Panc1 (cell line): ENCODE measurements at regions not wholly inside any gene's neighbourhood (a gene's known extent, or its start where the extent isn't known, plus 50 kb on each side); places are given as distances from the start of the nearest gene placed in this dataset.

ENCODE experiments used
- ATAC-seq: fragments of 200-7000 bp; cut with Tn5 transposase; 2 replicates; pipeline ENCODE4 v1.9.1; 2020; ENCODE audit warnings: mild to moderate bottlenecking, moderate library complexity
- BruUV-seq: library from RNA; stranded (reverse); fragments of 400-500 nt; replicated peaks from 2 replicates; lab custom pipeline; 2021; lab: Mats Ljungman, UMichigan
- CTCF ChIA-PET: fragments of 300-600 bp; sonication (Branson Sonifier 250); formaldehyde crosslinking; loops from one replicate; lab custom pipeline; 2022; ENCODE audit warnings: antibody characterized with exemption; lab: Charles Lee
- POLR2A ChIA-PET: fragments of 300-600 bp; sonication (Branson Sonifier 250); formaldehyde crosslinking; loops from one replicate; lab custom pipeline; 2022; ENCODE audit warnings: antibody characterized with exemption; lab: Charles Lee
- DNase-seq: peaks from one replicate; pipeline ENCODE4 v3.0.0-alpha.2; 2010; ENCODE audit warnings: low read depth, low spot score
- H3K27ac ChIP-seq: 2 replicates; pipeline ENCODE4 v1.5.1; 2011; ENCODE audit warnings: mild to moderate bottlenecking, low read length, inconsistent platforms
- H3K27me3 ChIP-seq: fragments of 200-500 bp; sonication (Bioruptor generic); 2 replicates; pipeline ENCODE4 v1.6.0; 2014; ENCODE audit warnings: low read length, inconsistent platforms; ENCODE audit not compliant: control insufficient read depth, insufficient read depth
- H3K36me3 ChIP-seq: fragments of 200-500 bp; sonication (Bioruptor generic); 2 replicates; pipeline ENCODE4 v1.5.1; 2014; ENCODE audit warnings: inconsistent platforms, mild to moderate bottlenecking, low read length, moderate library complexity; ENCODE audit not compliant: control insufficient read depth, insufficient read depth
- H3K4me1 ChIP-seq: 2 replicates; pipeline ENCODE4 v1.5.1; 2011; ENCODE audit warnings: inconsistent platforms, mild to moderate bottlenecking, low read length, moderate library complexity; ENCODE audit not compliant: control insufficient read depth, insufficient read depth
- H3K4me3 ChIP-seq, 2 experiments: 2 replicates each; pipeline ENCODE4 v1.5.1; 2011 to 2012; ENCODE audit warnings: low read depth in 2 of 2, low read length in 2 of 2, mild to moderate bottlenecking in 2 of 2, inconsistent platforms in 1 of 2, moderate library complexity in 1 of 2
- H3K9me3 ChIP-seq: fragments of 200-500 bp; sonication (Bioruptor generic); 2 replicates; pipeline ENCODE4 v1.5.1; 2014; ENCODE audit warnings: low read depth, mild to moderate bottlenecking, inconsistent platforms, low read length, moderate library complexity; ENCODE audit not compliant: control insufficient read depth, insufficient read depth
- POLR2AphosphoS5 ChIP-seq: IDR thresholded peaks from 2 replicates; pipeline ENCODE4 v1.6.1; 2012; ENCODE audit warnings: mild to moderate bottlenecking, low read depth, low read length, moderate library complexity
- SIN3A ChIP-seq: IDR thresholded peaks from 2 replicates; pipeline ENCODE4 v1.6.1; 2012; ENCODE audit warnings: low read depth, mild to moderate bottlenecking, low read length, moderate library complexity, borderline replicate concordance; ENCODE audit not compliant: insufficient read depth
- TCF7L2 ChIP-seq: IDR thresholded peaks from 2 replicates; pipeline ENCODE4 v1.6.1; 2011; ENCODE audit warnings: mild to moderate bottlenecking, low read depth, low read length, inconsistent platforms
- in situ Hi-C: cut with HindIII; loops from 2 replicates; pipeline ENCODE4 v1.10.0; 2016; ENCODE audit warnings: low sequenced_read_pairs, low pct_unique_long_range_greater_than_20kb
- intact Hi-C: fragments of 100-400 bp; cut with micrococcal nuclease; formaldehyde crosslinking; loops from one replicate; pipeline ENCODE4 v1.10.0; 2022; ENCODE audit not compliant: unreplicated experiment
- TF ChIP-seq, protein P1 (sequence below), 2 experiments: IDR thresholded peaks; 2 replicates each; pipeline ENCODE4 v1.6.1; 2011 to 2012; ENCODE audit warnings: low read depth in 2 of 2, control low read depth in 1 of 2, low read length in 1 of 2, mild to moderate bottlenecking in 1 of 2, moderate library complexity in 1 of 2; ENCODE audit not compliant: insufficient read depth in 1 of 2
- TF ChIP-seq, protein P2 (sequence below): fragments of 450-650 bp; IDR thresholded peaks from 2 replicates; pipeline ENCODE4 v1.5.1; 2017; ENCODE audit warnings: mild to moderate bottlenecking

GRCh38 chr13:84686973-84687372 is 804.7 kb upstream of the SLITRK1 start:
- ChIA-PET CTCF (no interaction called here), POLR2A (no interaction called here)
- no peak for TF ChIP-seq TCF7L2
- TF ChIP-seq, protein P1, sequence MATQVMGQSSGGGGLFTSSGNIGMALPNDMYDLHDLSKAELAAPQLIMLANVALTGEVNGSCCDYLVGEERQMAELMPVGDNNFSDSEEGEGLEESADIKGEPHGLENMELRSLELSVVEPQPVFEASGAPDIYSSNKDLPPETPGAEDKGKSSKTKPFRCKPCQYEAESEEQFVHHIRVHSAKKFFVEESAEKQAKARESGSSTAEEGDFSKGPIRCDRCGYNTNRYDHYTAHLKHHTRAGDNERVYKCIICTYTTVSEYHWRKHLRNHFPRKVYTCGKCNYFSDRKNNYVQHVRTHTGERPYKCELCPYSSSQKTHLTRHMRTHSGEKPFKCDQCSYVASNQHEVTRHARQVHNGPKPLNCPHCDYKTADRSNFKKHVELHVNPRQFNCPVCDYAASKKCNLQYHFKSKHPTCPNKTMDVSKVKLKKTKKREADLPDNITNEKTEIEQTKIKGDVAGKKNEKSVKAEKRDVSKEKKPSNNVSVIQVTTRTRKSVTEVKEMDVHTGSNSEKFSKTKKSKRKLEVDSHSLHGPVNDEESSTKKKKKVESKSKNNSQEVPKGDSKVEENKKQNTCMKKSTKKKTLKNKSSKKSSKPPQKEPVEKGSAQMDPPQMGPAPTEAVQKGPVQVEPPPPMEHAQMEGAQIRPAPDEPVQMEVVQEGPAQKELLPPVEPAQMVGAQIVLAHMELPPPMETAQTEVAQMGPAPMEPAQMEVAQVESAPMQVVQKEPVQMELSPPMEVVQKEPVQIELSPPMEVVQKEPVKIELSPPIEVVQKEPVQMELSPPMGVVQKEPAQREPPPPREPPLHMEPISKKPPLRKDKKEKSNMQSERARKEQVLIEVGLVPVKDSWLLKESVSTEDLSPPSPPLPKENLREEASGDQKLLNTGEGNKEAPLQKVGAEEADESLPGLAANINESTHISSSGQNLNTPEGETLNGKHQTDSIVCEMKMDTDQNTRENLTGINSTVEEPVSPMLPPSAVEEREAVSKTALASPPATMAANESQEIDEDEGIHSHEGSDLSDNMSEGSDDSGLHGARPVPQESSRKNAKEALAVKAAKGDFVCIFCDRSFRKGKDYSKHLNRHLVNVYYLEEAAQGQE (IDR thresholded peaks at IDR 0.05; ENCODE audit: insufficient read depth in 1 of 2, low read depth in 2 of 2, low read length in 1 of 2), result no peak
- TF ChIP-seq SIN3A, result no peak
- TF ChIP-seq POLR2AphosphoS5, result no peak
- TF ChIP-seq, protein P2, sequence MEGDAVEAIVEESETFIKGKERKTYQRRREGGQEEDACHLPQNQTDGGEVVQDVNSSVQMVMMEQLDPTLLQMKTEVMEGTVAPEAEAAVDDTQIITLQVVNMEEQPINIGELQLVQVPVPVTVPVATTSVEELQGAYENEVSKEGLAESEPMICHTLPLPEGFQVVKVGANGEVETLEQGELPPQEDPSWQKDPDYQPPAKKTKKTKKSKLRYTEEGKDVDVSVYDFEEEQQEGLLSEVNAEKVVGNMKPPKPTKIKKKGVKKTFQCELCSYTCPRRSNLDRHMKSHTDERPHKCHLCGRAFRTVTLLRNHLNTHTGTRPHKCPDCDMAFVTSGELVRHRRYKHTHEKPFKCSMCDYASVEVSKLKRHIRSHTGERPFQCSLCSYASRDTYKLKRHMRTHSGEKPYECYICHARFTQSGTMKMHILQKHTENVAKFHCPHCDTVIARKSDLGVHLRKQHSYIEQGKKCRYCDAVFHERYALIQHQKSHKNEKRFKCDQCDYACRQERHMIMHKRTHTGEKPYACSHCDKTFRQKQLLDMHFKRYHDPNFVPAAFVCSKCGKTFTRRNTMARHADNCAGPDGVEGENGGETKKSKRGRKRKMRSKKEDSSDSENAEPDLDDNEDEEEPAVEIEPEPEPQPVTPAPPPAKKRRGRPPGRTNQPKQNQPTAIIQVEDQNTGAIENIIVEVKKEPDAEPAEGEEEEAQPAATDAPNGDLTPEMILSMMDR, result no peak
- H3K27me3 ChIP-seq, result no peaks in the 10 kb centered on the region
- intact Hi-C loops (no loop called here), in situ Hi-C loops (no loop called here)
- H3K4me3 ChIP-seq, result no peak overlapping the region
- no peak overlapping the region for H3K27ac ChIP-seq
- no TSS peak for BruUV-seq
- no peaks in the 10 kb centered on the region for H3K9me3 ChIP-seq
- no peak for ATAC-seq
- H3K36me3 ChIP-seq, result no peaks in the 10 kb centered on the region
- no peak for DNase-seq
- no peaks in the 10 kb centered on the region for H3K4me1 ChIP-seq

DNA sequence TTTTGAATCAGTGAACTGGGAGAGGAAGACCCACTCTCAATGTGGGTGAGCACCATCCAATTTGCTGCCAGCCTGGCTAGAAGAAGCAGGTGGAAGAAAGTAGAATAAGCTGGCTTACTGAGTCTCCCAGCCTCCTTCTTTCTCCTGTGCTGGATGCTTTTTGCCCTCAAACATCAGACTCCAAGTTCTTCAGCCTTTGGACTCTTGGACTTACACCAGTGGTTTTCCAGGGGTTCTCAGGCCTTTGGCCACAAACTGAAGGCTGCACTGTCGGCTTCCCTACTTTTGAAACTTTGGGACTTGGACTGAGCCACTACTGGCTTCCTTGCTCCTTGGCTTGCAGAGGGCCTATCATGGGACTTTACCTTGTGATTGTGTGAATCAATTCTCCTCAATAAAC is 804.2 kb upstream of the SLITRK1 start:
- intact Hi-C loops (no loop called here), in situ Hi-C loops (no loop called here)
- TF ChIP-seq, protein P2, result no peak
- no peak for TF ChIP-seq TCF7L2
- TF ChIP-seq, protein P1 (IDR thresholded peaks at IDR 0.05; ENCODE audit: insufficient read depth in 1 of 2, low read depth in 2 of 2, low read length in 1 of 2), result no peak
- no peak for TF ChIP-seq POLR2AphosphoS5
- TF ChIP-seq SIN3A, result no peak
- Histone ChIP-seq H3K9me3 (no peaks in the 10 kb centered on the region), H3K4me1 (no peaks in the 10 kb centered on the region), H3K27ac (no peak overlapping the region), H3K27me3 (no peaks in the 10 kb centered on the region), H3K4me3 (no peak overlapping the region), H3K36me3 (no peaks in the 10 kb centered on the region)
- CTCF ChIA-PET, result no interaction called here
- ATAC-seq (no peak), DNase-seq (no peak)
- BruUV-seq, result no TSS peak
- POLR2A ChIA-PET, result no interaction called here
